CD14-positive monocyte (primary cell): ENCODE measurements at regions not wholly inside any gene's neighbourhood (a gene's known extent, or its start where the extent isn't known, plus 50 kb on each side); places are given as distances from the start of the nearest gene placed in this dataset.
A peak's percentile ranks its signal among the peaks of the same experiment; 100 is the strongest.

Experiments
- DNase-seq, 3 donors: peaks; one replicate each; pipeline ENCODE4 v3.0.0-alpha.2; 2011 to 2022
- H2AFZ ChIP-seq: 2 replicates; pipeline ENCODE4 v1.6.0; 2012; ENCODE audit warnings: mild to moderate bottlenecking, low read depth, low read length, inconsistent platforms; ENCODE audit not compliant: insufficient read depth, poor library complexity, severe bottlenecking
- H3K27ac ChIP-seq, 2 donors: 1 replicate in 1 of 2; 2 replicates in 1 of 2; pipeline ENCODE4 v1.5.1; 2012 to 2013; ENCODE audit warnings: low read length in 2 of 2, control low read depth in 1 of 2, inconsistent platforms in 1 of 2, low read depth in 1 of 2, mild to moderate bottlenecking in 1 of 2
- H3K27me3 ChIP-seq, 2 donors: one replicate each; pipeline versions ENCODE4 v1.6.0 to v1.6.1; 2011 to 2013; ENCODE audit warnings: low read length in 2 of 2; ENCODE audit not compliant: control insufficient read depth in 2 of 2, insufficient read depth in 2 of 2
- H3K36me3 ChIP-seq, 2 donors: replicated peaks in 1 of 2; 1 replicate in 1 of 2; 2 replicates in 1 of 2; pipeline versions ENCODE4 v1.5.1 to v1.6.1; 2012 to 2013; ENCODE audit warnings: low read length in 2 of 2, control low read depth in 1 of 2, inconsistent platforms in 1 of 2, mild to moderate bottlenecking in 1 of 2; ENCODE audit not compliant: insufficient read depth in 2 of 2, control insufficient read depth in 1 of 2
- H3K4me1 ChIP-seq, 2 donors: 1 replicate in 1 of 2; 2 replicates in 1 of 2; pipeline versions ENCODE4 v1.5.1 to v1.6.1; 2012 to 2013; ENCODE audit warnings: low read length in 2 of 2, control low read depth in 1 of 2, inconsistent platforms in 1 of 2, mild to moderate bottlenecking in 1 of 2, moderate library complexity in 1 of 2; ENCODE audit not compliant: insufficient read depth in 2 of 2, control insufficient read depth in 1 of 2
- H3K4me2 ChIP-seq: replicated peaks from 2 replicates; pipeline ENCODE3; 2012; ENCODE audit warnings: low read length, moderate library complexity, mild to moderate bottlenecking; ENCODE audit not compliant: poor library complexity, severe bottlenecking; ENCODE audit errors: extremely low read depth
- H3K4me3 ChIP-seq, 3 experiments: fragments of 200-600 bp in 1 of 3; sonication (generic) in 1 of 3; replicated peaks in 1 of 3; 1 replicate in 2 of 3; 2 replicates in 1 of 3; pipeline ENCODE4 v1.5.1; 2011 to 2013; ENCODE audit warnings: low read length in 3 of 3, mild to moderate bottlenecking in 3 of 3, control low read depth in 2 of 3, low read depth in 2 of 3, inconsistent platforms in 1 of 3, moderate library complexity in 1 of 3
- H3K79me2 ChIP-seq: 2 replicates; pipeline ENCODE4 v1.6.0; 2012; ENCODE audit warnings: mild to moderate bottlenecking, control low read depth, inconsistent platforms, low read length, moderate library complexity; ENCODE audit not compliant: insufficient read depth
- H3K9ac ChIP-seq: 2 replicates; pipeline ENCODE4 v1.6.0; 2017; ENCODE audit warnings: low read length, mild to moderate bottlenecking; ENCODE audit not compliant: insufficient read depth, poor library complexity, severe bottlenecking
- H3K9me3 ChIP-seq, 2 donors: replicated peaks in 1 of 2; 1 replicate in 1 of 2; 2 replicates in 1 of 2; pipeline versions ENCODE4 v1.5.1 to v1.6.1; 2012 to 2013; ENCODE audit warnings: low read length in 2 of 2, control low read depth in 1 of 2; ENCODE audit not compliant: control insufficient read depth in 1 of 2, insufficient read depth in 1 of 2
- H4K20me1 ChIP-seq: 2 replicates; pipeline ENCODE4 v1.6.0; 2012; ENCODE audit warnings: mild to moderate bottlenecking, low read length, control low read depth, moderate library complexity; ENCODE audit not compliant: insufficient read depth
- H3K27ac Mint-ChIP-seq, 7 donors: one replicate each; pipeline ENCODE4 v1.8.0; 2020; ENCODE audit warnings: mild to moderate bottlenecking in 7 of 7, mixed read lengths in 7 of 7, moderate library complexity in 6 of 7, inconsistent platforms in 2 of 7
- H3K27me3 Mint-ChIP-seq, 3 donors: one replicate each; pipeline ENCODE4 v1.8.0; 2021 to 2022; ENCODE audit warnings: low read depth in 3 of 3, mild to moderate bottlenecking in 3 of 3, mixed read lengths in 3 of 3, moderate library complexity in 3 of 3, inconsistent platforms in 1 of 3
- H3K36me3 Mint-ChIP-seq, 2 donors: one replicate each; pipeline ENCODE4 v1.8.0; 2020; ENCODE audit warnings: mixed read lengths in 2 of 2, inconsistent platforms in 1 of 2, mild to moderate bottlenecking in 1 of 2
- H3K4me1 Mint-ChIP-seq: one replicate; pipeline ENCODE4 v1.8.0; 2020; ENCODE audit warnings: mild to moderate bottlenecking, mixed read lengths
- H3K4me3 Mint-ChIP-seq, 2 donors: one replicate each; pipeline ENCODE4 v1.8.0; 2020; ENCODE audit warnings: mild to moderate bottlenecking in 2 of 2, mixed read lengths in 2 of 2, moderate library complexity in 1 of 2
- H3K9me3 Mint-ChIP-seq, 7 donors: one replicate each; pipeline ENCODE4 v1.8.0; 2020 to 2022; ENCODE audit warnings: mixed read lengths in 7 of 7, mild to moderate bottlenecking in 6 of 7, moderate library complexity in 6 of 7, inconsistent platforms in 2 of 7
- CTCF ChIP-seq: fragments of 200-600 bp; IDR thresholded peaks from one replicate; pipeline ENCODE4 v1.8.0; 2022; ENCODE audit warnings: antibody characterized with exemption, mild to moderate bottlenecking
- WGBS: methylation state at CpG from one replicate; pipeline ENCODE4 v1.1.5; 2013; ENCODE audit warnings: missing lambda C conversion rate; ENCODE audit not compliant: insufficient coverage; 5-methylcytosine and 5-hydroxymethylcytosine counted together
- intact Hi-C, 2 donors: fragments of 100-400 bp; cut with micrococcal nuclease; formaldehyde crosslinking; loops; one replicate each; pipeline versions ENCODE4 v1.15.0 to v1.15.1; 2023

DNA sequence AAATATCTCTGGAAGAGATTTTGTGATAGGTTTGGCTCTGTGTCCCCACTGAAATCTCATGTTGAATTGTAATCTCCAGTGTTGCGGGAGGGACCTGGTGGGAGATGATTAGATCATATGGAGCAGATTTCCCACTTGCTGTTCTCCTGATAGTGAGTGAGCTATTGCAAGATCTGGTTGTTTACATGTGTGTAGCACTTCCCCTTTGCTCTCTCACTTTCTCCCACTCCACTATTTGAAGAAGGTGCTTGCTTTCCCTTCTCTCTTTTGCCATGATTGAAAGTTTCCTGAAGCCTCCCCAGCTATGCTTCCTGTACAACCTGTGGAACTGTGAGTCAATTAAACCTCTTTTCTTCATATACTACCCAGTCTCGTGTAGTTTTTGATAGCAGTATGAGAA, 97.0 kb upstream of the FN1 start:
- H3K4me1 Mint-ChIP-seq = peaks cover 12% of the 10 kb centered on the region

DNA sequence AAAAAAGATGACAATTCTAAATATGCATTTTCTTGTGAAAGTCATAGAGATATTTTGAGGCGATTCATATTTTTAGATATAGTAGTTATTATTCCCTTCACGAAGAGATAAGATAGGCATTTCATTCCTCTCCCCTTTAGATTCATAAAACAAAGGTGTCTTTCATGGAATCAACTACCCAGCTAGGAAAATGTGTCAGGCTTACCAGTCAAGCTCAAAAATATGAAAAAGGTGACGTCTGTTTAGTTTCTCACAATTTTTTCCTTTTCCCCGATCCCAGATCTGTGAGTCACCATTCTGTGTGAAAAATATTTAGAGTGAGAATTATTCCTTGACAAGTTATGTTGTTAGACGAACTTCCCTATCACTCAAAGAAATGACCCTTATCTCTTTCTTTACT, 95.4 kb upstream of the FN1 start:
- no peaks in the 10 kb centered on the region for H3K36me3 ChIP-seq
- H3K27ac ChIP-seq = no peak overlapping the region
- H3K4me2 ChIP-seq = no peak overlapping the region
- H2AFZ ChIP-seq = no peak overlapping the region
- no peak overlapping the region for H3K4me3 ChIP-seq
- H3K4me3 Mint-ChIP-seq = no peak overlapping the region
- H3K4me1 Mint-ChIP-seq = peaks cover 8% of the 10 kb centered on the region
- no peak for TF ChIP-seq CTCF
- no peaks in the 10 kb centered on the region for H3K27me3 ChIP-seq
- H3K9me3 Mint-ChIP-seq = peaks cover 3 to 16% (median 11%) of the 10 kb centered on the region in 7 donors
- no peaks in the 10 kb centered on the region for H3K79me2 ChIP-seq
- intact Hi-C loops = no loop called here
- peaks cover 4 to 5% of the 10 kb centered on the region in 2 donors for H3K9me3 ChIP-seq
- no peak for DNase-seq
- H3K27ac Mint-ChIP-seq = no peak overlapping the region
- peaks cover 3 to 8% (median 8%) of the 10 kb centered on the region in 3 donors for H3K27me3 Mint-ChIP-seq
- no peak overlapping the region for H3K9ac ChIP-seq
- H3K36me3 Mint-ChIP-seq = no peaks in the 10 kb centered on the region
- no peaks in the 10 kb centered on the region for H4K20me1 ChIP-seq
- H3K4me1 ChIP-seq = peaks cover 9 to 11% of the 10 kb centered on the region in 2 donors
- WGBS = no CpG with 5 or more reads among the region's 5 CpGs

More for the DNA sequence above, 97.0 kb upstream of the FN1 start:
- Histone ChIP-seq H3K9me3 (peaks cover 4 to 5% of the 10 kb centered on the region in 2 donors), H3K79me2 (no peaks in the 10 kb centered on the region), H4K20me1 (no peaks in the 10 kb centered on the region), H3K4me2 (no peak overlapping the region), H2AFZ (no peak overlapping the region), H3K36me3 (no peaks in the 10 kb centered on the region), H3K4me1 (peaks cover 15 to 16% of the 10 kb centered on the region in 2 donors), H3K9ac (no peak overlapping the region), H3K4me3 (no peak overlapping the region), H3K27me3 (no peaks in the 10 kb centered on the region), H3K27ac (no peak overlapping the region)
- Mint-ChIP-seq H3K27ac (peak overlapping the region in 2 of 7 donors; percentile 6 to 21), H3K27me3 (peaks cover 2 to 4% (median 3%) of the 10 kb centered on the region in 3 donors), H3K4me3 (peak overlapping the region in 1 of 2 donors; percentile 18), H3K36me3 (no peaks in the 10 kb centered on the region), H3K9me3 (peaks cover 3 to 16% (median 11%) of the 10 kb centered on the region in 7 donors)
- 60% methylated on average over 2 of the region's 2 CpGs for WGBS
- intact Hi-C loops = no loop called here
- DNase-seq = peak; percentile 5 to 35 (median 17)
- TF ChIP-seq CTCF = no peak
